ENCODE measurements at regions not wholly inside any gene's neighbourhood (a gene's known extent, or its start where the extent isn't known, plus 50 kb on each side); places are given as distances from the start of the nearest gene placed in this dataset.

DNA sequence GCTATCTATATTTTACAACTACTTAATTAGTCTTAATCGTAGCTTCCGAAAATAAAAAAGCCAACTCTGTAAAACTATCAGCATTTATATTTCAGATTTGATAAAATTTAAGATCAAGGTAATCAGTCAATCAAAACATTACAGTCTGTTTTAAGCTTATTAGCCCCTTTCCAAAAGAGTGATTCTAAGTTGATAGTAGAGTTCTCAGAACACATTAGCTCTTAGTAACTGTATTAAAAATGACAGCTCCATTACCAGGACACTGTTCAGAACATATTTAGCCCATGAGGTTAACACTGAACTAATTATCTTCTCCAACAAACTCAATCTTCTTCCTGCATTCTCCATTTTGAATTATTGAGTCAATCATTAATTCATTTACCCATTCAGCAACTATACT is 110.3 kb upstream of the PALS2 start:
- no peaks in the 10 kb centered on the region for H3K79me2 ChIP-seq (ENCODE audit: control insufficient read depth, insufficient read depth, low read length)
- no peaks in the 10 kb centered on the region for H3K27me3 ChIP-seq (replicated peaks in 1 of 4; ENCODE audit: control extremely low read depth in 1 of 4, control insufficient read depth in 3 of 4, insufficient read depth in 4 of 4, low read length in 3 of 4)
- ChIA-PET CTCF (interaction anchor here (0.8 kb wide), 1 partner anchor 9 kb away, joined by 3 read pairs; no protein-coding TSS in a partner anchor), POLR2A (no interaction called here)
- no peak for DNase-seq
- no peaks in the 10 kb centered on the region for H3K9me3 Mint-ChIP-seq (ENCODE audit: insufficient read depth)
- no peak overlapping the region for H3K4me3 Mint-ChIP-seq
- no peak overlapping the region for H3K4me2 ChIP-seq (replicated peaks; ENCODE audit: low read depth, low read length, poor library complexity, severe bottlenecking)
- no peak for TF ChIP-seq CTCF (IDR thresholded peaks at IDR 0.05)
- TF ChIP-seq EZH2 (IDR thresholded peaks at IDR 0.05; ENCODE audit: borderline replicate concordance, insufficient read depth, low read depth, low read length, poor library complexity, severe bottlenecking): no peak
- no peak for ATAC-seq (ENCODE audit: low read depth)
- H3K4me3 ChIP-seq (ENCODE audit: control extremely low read depth in 1 of 5, extremely low read depth in 1 of 5, insufficient read depth in 1 of 5, low read depth in 2 of 5, low read length in 4 of 5): no peak overlapping the region
- no peaks in the 10 kb centered on the region for H3K36me3 ChIP-seq (replicated peaks in 1 of 2; ENCODE audit: control extremely low read depth in 1 of 2, control insufficient read depth in 1 of 2, extremely low read depth in 1 of 2, insufficient read depth in 2 of 2, low read length in 1 of 2)
- H3K9me3 ChIP-seq (ENCODE audit: control extremely low read depth in 1 of 3, control insufficient read depth in 2 of 3, insufficient read depth in 1 of 3, low read length in 2 of 3): no peaks in the 10 kb centered on the region
- WGBS (ENCODE audit: insufficient coverage): no CpG with 5 or more reads among the region's 2 CpGs
- no peak overlapping the region for H3K27ac Mint-ChIP-seq
- H3K4me1 ChIP-seq (ENCODE audit: control insufficient read depth in 2 of 2, insufficient read depth in 2 of 2, low read length in 2 of 2): no peaks in the 10 kb centered on the region
- no peaks in the 10 kb centered on the region for H4K20me1 ChIP-seq (ENCODE audit: control insufficient read depth, insufficient read depth, low read length, poor library complexity, severe bottlenecking)
- no peaks in the 10 kb centered on the region for H3K4me1 Mint-ChIP-seq
- intact Hi-C loops (cut with micrococcal nuclease): no loop called here
- no peak overlapping the region for H3K27ac ChIP-seq (ENCODE audit: low read length in 2 of 2)
- peaks cover 3% of the 10 kb centered on the region for H3K27me3 Mint-ChIP-seq
- H2AFZ ChIP-seq (ENCODE audit: insufficient read depth, low read depth, low read length, poor library complexity, severe bottlenecking): no peak overlapping the region
- H3K9ac ChIP-seq (ENCODE audit: low read length): no peak overlapping the region

GRCh38 chr7:24463474-24463873 is 109.8 kb upstream of the PALS2 start:
- ATAC-seq (ENCODE audit: low read depth) (no peak), DNase-seq (no peak)
- Histone ChIP-seq H2AFZ (ENCODE audit: insufficient read depth, low read depth, low read length, poor library complexity, severe bottlenecking) (no peak overlapping the region), H4K20me1 (ENCODE audit: control insufficient read depth, insufficient read depth, low read length, poor library complexity, severe bottlenecking) (no peaks in the 10 kb centered on the region), H3K9ac (ENCODE audit: low read length) (no peak overlapping the region), H3K4me3 (ENCODE audit: control extremely low read depth in 1 of 5, extremely low read depth in 1 of 5, insufficient read depth in 1 of 5, low read depth in 2 of 5, low read length in 4 of 5) (no peak overlapping the region), H3K9me3 (ENCODE audit: control extremely low read depth in 1 of 3, control insufficient read depth in 2 of 3, insufficient read depth in 1 of 3, low read length in 2 of 3) (no peaks in the 10 kb centered on the region), H3K4me1 (ENCODE audit: control insufficient read depth in 2 of 2, insufficient read depth in 2 of 2, low read length in 2 of 2) (no peaks in the 10 kb centered on the region), H3K27ac (ENCODE audit: low read length in 2 of 2) (no peak overlapping the region), H3K79me2 (ENCODE audit: control insufficient read depth, insufficient read depth, low read length) (no peaks in the 10 kb centered on the region), H3K27me3 (replicated peaks in 1 of 4; ENCODE audit: control extremely low read depth in 1 of 4, control insufficient read depth in 3 of 4, insufficient read depth in 4 of 4, low read length in 3 of 4) (no peaks in the 10 kb centered on the region), H3K36me3 (replicated peaks in 1 of 2; ENCODE audit: control extremely low read depth in 1 of 2, control insufficient read depth in 1 of 2, extremely low read depth in 1 of 2, insufficient read depth in 2 of 2, low read length in 1 of 2) (no peaks in the 10 kb centered on the region), H3K4me2 (replicated peaks; ENCODE audit: low read depth, low read length, poor library complexity, severe bottlenecking) (no peak overlapping the region)
- Mint-ChIP-seq H3K9me3 (ENCODE audit: insufficient read depth) (no peaks in the 10 kb centered on the region), H3K4me3 (no peak overlapping the region), H3K4me1 (no peaks in the 10 kb centered on the region), H3K27me3 (peaks cover 3% of the 10 kb centered on the region), H3K27ac (no peak overlapping the region)
- ChIA-PET POLR2A (no interaction called here), CTCF (interaction anchor here (0.6 to 0.8 kb wide), 2 partner anchors 9 to 358 kb away, joined by 3 read pairs; no protein-coding TSS in a partner anchor)
- no peak for TF ChIP-seq CTCF (IDR thresholded peaks at IDR 0.05)
- no peak for TF ChIP-seq EZH2 (IDR thresholded peaks at IDR 0.05; ENCODE audit: borderline replicate concordance, insufficient read depth, low read depth, low read length, poor library complexity, severe bottlenecking)
- intact Hi-C loops (cut with micrococcal nuclease): no loop called here
- no CpG with 5 or more reads among the region's 1 CpG for WGBS (ENCODE audit: insufficient coverage)

Measured in B cell (primary cell).